Fibroblast of villous mesenchyme (primary cell): ENCODE measurements at regions not wholly inside any gene's neighbourhood (a gene's known extent, or its start where the extent isn't known, plus 50 kb on each side); places are given as distances from the start of the nearest gene placed in this dataset.

Experiments
- DNase-seq: peaks from one replicate; pipeline ENCODE4 v3.0.0-alpha.2; 2010; ENCODE audit warnings: low read depth
- H3K4me3 ChIP-seq: 2 replicates; pipeline ENCODE4 v1.5.1; 2011; ENCODE audit warnings: low read depth, mild to moderate bottlenecking, low read length
- TF ChIP-seq, protein P1 (sequence below): IDR thresholded peaks from 2 replicates; pipeline ENCODE4 v1.5.1; 2012; ENCODE audit warnings: low read depth, mild to moderate bottlenecking, low read length; ENCODE audit not compliant: insufficient read depth

DNA sequence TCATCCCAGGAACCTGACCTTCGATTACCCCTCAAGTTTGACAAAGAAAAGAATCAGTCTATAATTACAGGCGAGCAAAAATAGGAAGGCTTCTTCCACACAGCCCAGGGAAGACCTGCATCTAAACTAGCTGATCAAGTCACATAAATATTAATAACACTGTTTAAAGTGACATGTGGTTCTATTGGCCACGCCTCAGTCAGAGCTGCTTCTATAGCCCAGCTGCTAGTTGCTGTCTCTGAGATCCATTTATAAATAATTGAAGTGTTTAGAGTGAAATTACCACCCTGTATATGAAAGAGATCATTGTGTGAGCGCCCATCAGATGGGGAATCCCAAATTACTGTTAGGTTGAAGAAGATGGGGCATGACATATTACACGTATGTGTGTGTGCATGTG, 426.0 kb downstream of the CDH2 start:
- no peak for DNase-seq
- H3K4me3 ChIP-seq: no peak overlapping the region
- TF ChIP-seq, protein P1, sequence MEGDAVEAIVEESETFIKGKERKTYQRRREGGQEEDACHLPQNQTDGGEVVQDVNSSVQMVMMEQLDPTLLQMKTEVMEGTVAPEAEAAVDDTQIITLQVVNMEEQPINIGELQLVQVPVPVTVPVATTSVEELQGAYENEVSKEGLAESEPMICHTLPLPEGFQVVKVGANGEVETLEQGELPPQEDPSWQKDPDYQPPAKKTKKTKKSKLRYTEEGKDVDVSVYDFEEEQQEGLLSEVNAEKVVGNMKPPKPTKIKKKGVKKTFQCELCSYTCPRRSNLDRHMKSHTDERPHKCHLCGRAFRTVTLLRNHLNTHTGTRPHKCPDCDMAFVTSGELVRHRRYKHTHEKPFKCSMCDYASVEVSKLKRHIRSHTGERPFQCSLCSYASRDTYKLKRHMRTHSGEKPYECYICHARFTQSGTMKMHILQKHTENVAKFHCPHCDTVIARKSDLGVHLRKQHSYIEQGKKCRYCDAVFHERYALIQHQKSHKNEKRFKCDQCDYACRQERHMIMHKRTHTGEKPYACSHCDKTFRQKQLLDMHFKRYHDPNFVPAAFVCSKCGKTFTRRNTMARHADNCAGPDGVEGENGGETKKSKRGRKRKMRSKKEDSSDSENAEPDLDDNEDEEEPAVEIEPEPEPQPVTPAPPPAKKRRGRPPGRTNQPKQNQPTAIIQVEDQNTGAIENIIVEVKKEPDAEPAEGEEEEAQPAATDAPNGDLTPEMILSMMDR: no peak

GRCh38 chr18:27750014-27750413, 426.9 kb downstream of the CDH2 start:
- peak; percentile 47 for DNase-seq
- TF ChIP-seq, protein P1: peak; percentile 73
- H3K4me3 ChIP-seq: no peak overlapping the region

GRCh38 chr18:27749194-27749593, 427.7 kb downstream of the CDH2 start:
- DNase-seq: no peak
- TF ChIP-seq, protein P1: no peak
- no peak overlapping the region for H3K4me3 ChIP-seq

DNA sequence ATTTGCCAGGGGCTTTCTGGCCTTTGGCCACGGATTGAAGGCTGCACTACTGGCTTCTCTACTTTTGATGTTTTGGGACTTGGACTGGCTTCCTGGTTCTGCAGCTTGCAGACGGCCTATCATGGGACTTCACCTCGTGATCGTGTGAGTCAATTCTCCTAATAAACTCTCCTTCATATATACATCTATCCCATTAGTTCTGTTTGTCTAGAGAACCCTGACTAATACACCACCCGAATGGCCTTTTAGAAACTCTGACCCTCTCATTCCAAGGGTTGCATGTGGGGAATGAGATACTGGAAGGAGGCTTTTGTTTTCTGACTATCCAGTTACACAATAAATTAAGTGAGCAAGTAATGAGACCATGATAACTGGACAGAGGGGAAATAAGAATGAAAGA, 430.7 kb downstream of the CDH2 start:
- TF ChIP-seq, protein P1: no peak
- no peak for DNase-seq
- H3K4me3 ChIP-seq: no peak overlapping the region

GRCh38 chr18:27735117-27735516, 441.8 kb downstream of the CDH2 start:
- DNase-seq: no peak
- no peak overlapping the region for H3K4me3 ChIP-seq
- TF ChIP-seq, protein P1: no peak

- TF ChIP-seq, protein P1: no peak
- H3K4me3 ChIP-seq: no peak overlapping the region
- no peak for DNase-seq
Observed at GRCh38 chr18:27731211-27731610, 445.7 kb downstream of the CDH2 start.

- TF ChIP-seq, protein P1: no peak
- no peak overlapping the region for H3K4me3 ChIP-seq
- DNase-seq: no peak
Observed at GRCh38 chr18:27728659-27729058, 448.3 kb downstream of the CDH2 start.
